ENCODE measurements at regions not wholly inside any gene's neighbourhood (a gene's known extent, or its start where the extent isn't known, plus 50 kb on each side); places are given as distances from the start of the nearest gene placed in this dataset.

- Histone ChIP-seq H3K9me2 (ENCODE audit: insufficient read depth) (no peaks in the 10 kb centered on the region; the same call in 1 of the 2 replicates), H3K4me2 (ENCODE audit: low read length) (no peak overlapping the region), H2AFZ (ENCODE audit: low read depth, low read length, poor library complexity, severe bottlenecking) (no peak overlapping the region), H4K20me1 (ENCODE audit: insufficient read depth) (no peaks in the 10 kb centered on the region), H3K27me3 (ENCODE audit: insufficient read depth, low read length) (no peaks in the 10 kb centered on the region), H3K9ac (ENCODE audit: low read length) (no peak overlapping the region), H3K9me3 (ENCODE audit: control insufficient read depth in 1 of 2, insufficient read depth in 1 of 2, low read depth in 1 of 2, low read length in 2 of 2) (no peaks in the 10 kb centered on the region), H3K27ac (ENCODE audit: low read depth, low read length) (no peak overlapping the region), H3K4me1 (ENCODE audit: control insufficient read depth in 1 of 2, insufficient read depth in 2 of 2, low read length in 2 of 2) (no peaks in the 10 kb centered on the region), H3K4me3 (replicated peaks in 1 of 2; ENCODE audit: low read depth in 1 of 2, low read length in 2 of 2) (no peak overlapping the region), H3K36me3 (ENCODE audit: control insufficient read depth in 1 of 2, insufficient read depth in 2 of 2, low read length in 2 of 2) (no peaks in the 10 kb centered on the region), H3K79me2 (ENCODE audit: insufficient read depth, low read length) (no peaks in the 10 kb centered on the region)
- BruUV-seq (replicated peaks) = no TSS peak
- no peak for ATAC-seq
- CTCF ChIA-PET = no interaction called here
- peak; percentile 29; the same call in 1 of the 2 replicates for TF ChIP-seq RAD21 (IDR thresholded peaks at IDR 0.05; ENCODE audit: low read depth)
- no peak for TF ChIP-seq CEBPB (IDR thresholded peaks at IDR 0.05; ENCODE audit: low read depth)
- no peak for TF ChIP-seq TCF7L2 (IDR thresholded peaks at IDR 0.05; ENCODE audit: borderline replicate concordance, extremely low read depth, insufficient read depth, insufficient read length)
- no peak for TF ChIP-seq MAX (IDR thresholded peaks at IDR 0.05)
- TF ChIP-seq CBX3 (IDR thresholded peaks at IDR 0.05; ENCODE audit: low read depth) = no peak
- TF ChIP-seq CTCF (IDR thresholded peaks at IDR 0.05 in 2 of 3, conservative IDR thresholded peaks at IDR 0.05 in 1 of 3; ENCODE audit: borderline replicate concordance in 1 of 3, insufficient read depth in 1 of 3, low read depth in 2 of 3, low read length in 2 of 3) = no peak
- no peak for TF ChIP-seq YY1 (IDR thresholded peaks at IDR 0.05; ENCODE audit: extremely low read depth, insufficient replicate concordance, low read depth, low read length)
- TF ChIP-seq EGR1 (IDR thresholded peaks at IDR 0.05; ENCODE audit: low read depth) = no peak
- TF ChIP-seq POLR2A (IDR thresholded peaks at IDR 0.05; ENCODE audit: borderline replicate concordance, extremely low read depth, insufficient read depth, insufficient read length) = no peak
- RAD21 ChIA-PET (ENCODE audit: low non-redundant PET in 1 of 2, low total read pairs in 2 of 2, uncharacterized antibody in 2 of 2, unreplicated experiment in 2 of 2) = no interaction called here
- intact Hi-C loops (cut with micrococcal nuclease) = no loop called here
- no peak for DNase-seq (ENCODE audit: low read depth, low spot score)
- POLR2A ChIA-PET = no interaction called here
Measured at GRCh38 chr12:93957870-93958269, 190.5 kb upstream of the PLXNC1 start.

- H3K27me3 ChIP-seq (ENCODE audit: insufficient read depth, low read length) = no peaks in the 10 kb centered on the region
- ATAC-seq (no peak), DNase-seq (ENCODE audit: low read depth, low spot score) (no peak)
- no TSS peak for BruUV-seq (replicated peaks)
- no peak overlapping the region for H3K9ac ChIP-seq (ENCODE audit: low read length)
- intact Hi-C loops (cut with micrococcal nuclease) = no loop called here
- ChIA-PET CTCF (no interaction called here), RAD21 (ENCODE audit: low non-redundant PET in 1 of 2, low total read pairs in 2 of 2, uncharacterized antibody in 2 of 2, unreplicated experiment in 2 of 2) (no interaction called here), POLR2A (no interaction called here)
- TF ChIP-seq CBX3 (IDR thresholded peaks at IDR 0.05; ENCODE audit: low read depth) (no peak), POLR2A (IDR thresholded peaks at IDR 0.05; ENCODE audit: borderline replicate concordance, extremely low read depth, insufficient read depth, insufficient read length) (no peak), ELF1 (IDR thresholded peaks at IDR 0.05; ENCODE audit: borderline replicate concordance, low read depth) (no peak), EZH2 (IDR thresholded peaks at IDR 0.05) (no peak)
- H4K20me1 ChIP-seq (ENCODE audit: insufficient read depth) = no peaks in the 10 kb centered on the region
- H3K4me1 ChIP-seq (ENCODE audit: control insufficient read depth in 1 of 2, insufficient read depth in 2 of 2, low read length in 2 of 2) = no peaks in the 10 kb centered on the region
- no peaks in the 10 kb centered on the region; the same call in 1 of the 2 replicates for H3K9me2 ChIP-seq (ENCODE audit: insufficient read depth)
- no peak overlapping the region for H3K4me3 ChIP-seq (replicated peaks in 1 of 2; ENCODE audit: low read depth in 1 of 2, low read length in 2 of 2)
- no peaks in the 10 kb centered on the region for H3K36me3 ChIP-seq (ENCODE audit: control insufficient read depth in 1 of 2, insufficient read depth in 2 of 2, low read length in 2 of 2)
- H3K79me2 ChIP-seq (ENCODE audit: insufficient read depth, low read length) = no peaks in the 10 kb centered on the region
- no peak overlapping the region for H3K4me2 ChIP-seq (ENCODE audit: low read length)
- H2AFZ ChIP-seq (ENCODE audit: low read depth, low read length, poor library complexity, severe bottlenecking) = no peak overlapping the region
- no peaks in the 10 kb centered on the region for H3K9me3 ChIP-seq (ENCODE audit: control insufficient read depth in 1 of 2, insufficient read depth in 1 of 2, low read depth in 1 of 2, low read length in 2 of 2)
- H3K27ac ChIP-seq (ENCODE audit: low read depth, low read length) = no peak overlapping the region
Measured at GRCh38 chr12:93959657-93960056, 188.7 kb upstream of the PLXNC1 start.

Measured in HCT116 (cell line).